Tibial artery (tissue), 4 donors: ENCODE measurements at regions not wholly inside any gene's neighbourhood (a gene's known extent, or its start where the extent isn't known, plus 50 kb on each side); places are given as distances from the start of the nearest gene placed in this dataset.
A peak's percentile ranks its signal among the peaks of the same experiment; 100 is the strongest.

Experiments used
- DNase-seq, 2 donors: peaks; one replicate each; pipeline ENCODE4 v3.0.0-alpha.2; 2019
- H3K27ac ChIP-seq, 2 donors: fragments of 200-600 bp; sonication (generic) in 1 of 2; 1 replicate in 1 of 2; 2 replicates in 1 of 2; pipeline ENCODE4 v1.5.1; 2018 to 2019; ENCODE audit warnings: mild to moderate bottlenecking in 1 of 2
- H3K27me3 ChIP-seq, 2 donors: fragments of 200-600 bp; sonication (generic) in 1 of 2; one replicate each; pipeline versions ENCODE4 v1.5.1 to v1.6.0; 2016 to 2019
- H3K36me3 ChIP-seq, 3 donors: fragments of 200-600 bp; sonication (generic) in 2 of 3; one replicate each; pipeline ENCODE4 v1.5.1; 2016 to 2019; ENCODE audit warnings: mild to moderate bottlenecking in 2 of 3
- H3K4me1 ChIP-seq, 4 donors: fragments of 200-600 bp; sonication (generic) in 2 of 4; 1 replicate in 3 of 4; 2 replicates in 1 of 4; pipeline ENCODE4 v1.5.1; 2016 to 2019
- H3K4me3 ChIP-seq, 2 donors: fragments of 200-600 bp; sonication (generic) in 1 of 2; 1 replicate in 1 of 2; 2 replicates in 1 of 2; pipeline ENCODE4 v1.5.1; 2018 to 2019; ENCODE audit warnings: mild to moderate bottlenecking in 2 of 2
- H3K9me3 ChIP-seq, 3 donors: fragments of 200-600 bp; sonication (generic) in 1 of 3; one replicate each; pipeline ENCODE4 v1.5.1; 2016 to 2019
- intact Hi-C: fragments of 100-400 bp; cut with DNase I; formaldehyde crosslinking; loops from one replicate; pipeline ENCODE4 v1.15.0; 2023; ENCODE audit warnings: low total_unique reads
- TF ChIP-seq, protein P1 (sequence below), 2 experiments: fragments of 200-600 bp in 1 of 2; fragments of 450-650 bp in 1 of 2; IDR thresholded peaks; one replicate each; pipeline ENCODE4 v1.5.1; 2017 to 2019; ENCODE audit warnings: antibody characterized with exemption in 2 of 2, mild to moderate bottlenecking in 1 of 2, moderate library complexity in 1 of 2

- intact Hi-C loops: no loop called here
- H3K36me3 ChIP-seq: no peaks in the 10 kb centered on the region
- TF ChIP-seq, protein P1, sequence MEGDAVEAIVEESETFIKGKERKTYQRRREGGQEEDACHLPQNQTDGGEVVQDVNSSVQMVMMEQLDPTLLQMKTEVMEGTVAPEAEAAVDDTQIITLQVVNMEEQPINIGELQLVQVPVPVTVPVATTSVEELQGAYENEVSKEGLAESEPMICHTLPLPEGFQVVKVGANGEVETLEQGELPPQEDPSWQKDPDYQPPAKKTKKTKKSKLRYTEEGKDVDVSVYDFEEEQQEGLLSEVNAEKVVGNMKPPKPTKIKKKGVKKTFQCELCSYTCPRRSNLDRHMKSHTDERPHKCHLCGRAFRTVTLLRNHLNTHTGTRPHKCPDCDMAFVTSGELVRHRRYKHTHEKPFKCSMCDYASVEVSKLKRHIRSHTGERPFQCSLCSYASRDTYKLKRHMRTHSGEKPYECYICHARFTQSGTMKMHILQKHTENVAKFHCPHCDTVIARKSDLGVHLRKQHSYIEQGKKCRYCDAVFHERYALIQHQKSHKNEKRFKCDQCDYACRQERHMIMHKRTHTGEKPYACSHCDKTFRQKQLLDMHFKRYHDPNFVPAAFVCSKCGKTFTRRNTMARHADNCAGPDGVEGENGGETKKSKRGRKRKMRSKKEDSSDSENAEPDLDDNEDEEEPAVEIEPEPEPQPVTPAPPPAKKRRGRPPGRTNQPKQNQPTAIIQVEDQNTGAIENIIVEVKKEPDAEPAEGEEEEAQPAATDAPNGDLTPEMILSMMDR (IDR thresholded peaks at IDR 0.05): no peak
These were observed 408.4 kb downstream of the PLOD2 start for GRCh38 chr3:145752576-145752975.

DNA sequence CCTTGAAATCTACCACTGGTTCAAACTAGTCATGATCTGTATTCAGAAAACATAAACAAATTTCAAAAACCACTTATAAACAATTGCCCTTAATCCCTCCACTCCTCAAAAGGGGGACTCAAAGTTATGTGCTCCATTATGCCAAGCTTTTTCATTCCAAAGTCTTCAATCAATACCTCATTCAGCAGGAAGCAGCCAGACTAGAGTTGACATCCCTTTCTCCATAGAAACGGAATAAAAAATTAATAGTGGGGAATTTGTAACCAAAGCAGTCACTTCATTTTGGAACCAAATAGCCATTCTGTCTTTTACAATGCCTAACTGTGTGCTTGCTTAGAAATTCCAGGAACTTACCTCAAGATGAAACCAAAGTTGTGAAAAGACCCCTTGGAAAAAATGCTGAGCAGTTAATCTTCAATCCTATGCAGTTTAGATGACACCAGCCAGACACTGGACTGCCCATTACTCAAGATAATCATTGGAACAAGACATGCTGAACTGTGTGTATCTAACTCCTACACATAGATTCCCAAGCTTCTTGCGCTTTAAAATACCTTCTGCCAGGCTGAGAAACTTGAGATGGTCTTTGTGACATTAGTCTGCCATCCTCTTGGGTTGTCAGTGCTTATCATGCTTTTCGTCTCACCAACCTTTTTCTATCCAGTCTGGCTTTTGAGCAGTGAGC, 406.2 kb downstream of the PLOD2 start:
- no peak overlapping the region for H3K27ac ChIP-seq
- no peak for DNase-seq
- no peaks in the 10 kb centered on the region for H3K9me3 ChIP-seq
- no peaks in the 10 kb centered on the region for H3K27me3 ChIP-seq
- TF ChIP-seq, protein P1 (IDR thresholded peaks at IDR 0.05): no peak
- H3K4me3 ChIP-seq: no peak overlapping the region
- no peaks in the 10 kb centered on the region for H3K4me1 ChIP-seq
- no peaks in the 10 kb centered on the region for H3K36me3 ChIP-seq
- intact Hi-C loops: no loop called here

More at GRCh38 chr3:145752576-145752975, 408.4 kb downstream of the PLOD2 start:
- no peak for DNase-seq
- no peaks in the 10 kb centered on the region for H3K27me3 ChIP-seq
- no peaks in the 10 kb centered on the region for H3K4me1 ChIP-seq
- no peaks in the 10 kb centered on the region for H3K9me3 ChIP-seq
- no peak overlapping the region for H3K4me3 ChIP-seq
- no peak overlapping the region for H3K27ac ChIP-seq

DNA sequence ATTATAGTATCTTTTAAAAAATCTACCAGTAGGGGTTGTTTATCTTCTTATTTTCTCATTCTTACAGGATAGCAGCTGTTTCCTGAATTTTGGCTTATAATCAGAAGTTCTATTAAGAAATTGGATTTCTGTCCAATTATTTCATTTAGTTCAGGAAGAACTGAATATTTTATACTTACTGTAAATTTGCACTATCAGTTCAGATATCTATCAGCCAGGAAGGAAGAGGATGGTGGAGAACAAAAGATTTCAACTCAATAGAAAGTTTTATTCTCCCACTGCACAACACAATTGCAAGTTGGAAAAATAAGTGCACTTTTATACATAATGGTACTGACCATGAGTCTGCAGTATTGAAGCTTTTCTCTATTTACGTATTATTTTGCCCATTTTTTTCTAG, 400.9 kb downstream of the PLOD2 start:
- no peak overlapping the region for H3K4me3 ChIP-seq
- H3K27ac ChIP-seq: no peak overlapping the region
- H3K36me3 ChIP-seq: no peaks in the 10 kb centered on the region
- H3K4me1 ChIP-seq: no peaks in the 10 kb centered on the region
- intact Hi-C loops: no loop called here
- TF ChIP-seq, protein P1 (IDR thresholded peaks at IDR 0.05): no peak
- H3K9me3 ChIP-seq: no peaks in the 10 kb centered on the region
- no peaks in the 10 kb centered on the region for H3K27me3 ChIP-seq
- no peak for DNase-seq

- intact Hi-C loops: no loop called here
- Histone ChIP-seq H3K9me3 (no peaks in the 10 kb centered on the region), H3K4me1 (no peaks in the 10 kb centered on the region), H3K4me3 (no peak overlapping the region), H3K27me3 (no peaks in the 10 kb centered on the region), H3K27ac (no peak overlapping the region), H3K36me3 (no peaks in the 10 kb centered on the region)
- TF ChIP-seq, protein P1 (IDR thresholded peaks at IDR 0.05): no peak
- DNase-seq: no peak
These were observed 393.1 kb downstream of the PLOD2 start for GRCh38 chr3:145767909-145768308.

DNA sequence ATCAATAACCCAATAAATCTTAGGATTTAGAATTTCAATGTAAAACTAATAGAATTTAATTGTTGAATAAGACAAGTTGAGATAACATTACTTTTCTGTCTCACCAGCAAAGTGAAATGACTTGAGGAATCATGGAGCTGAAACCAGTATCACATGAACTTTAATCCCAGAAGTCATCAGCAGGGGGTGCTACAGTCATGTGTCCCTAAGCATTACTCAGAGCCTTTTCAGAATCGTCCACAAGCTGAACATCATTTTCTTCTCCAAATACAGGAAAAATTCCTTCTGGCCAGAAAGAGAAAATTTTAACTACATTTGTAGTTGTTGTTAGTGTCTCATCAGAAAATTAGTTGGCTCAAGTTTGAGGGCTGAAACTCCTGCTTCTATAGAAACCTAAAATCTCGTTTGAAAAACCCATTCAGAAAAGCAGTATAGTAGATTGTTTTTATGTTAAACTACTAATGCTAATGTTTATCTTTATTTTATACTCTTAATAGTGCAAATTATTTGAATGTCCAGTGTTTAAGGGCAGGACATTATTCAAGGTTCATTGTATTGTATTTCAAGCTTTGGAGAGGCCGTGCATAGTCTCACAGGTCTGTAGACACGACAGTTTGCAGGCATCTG, 384.1 kb downstream of the PLOD2 start:
- TF ChIP-seq, protein P1 (IDR thresholded peaks at IDR 0.05): peak in 1 of 2 experiments; percentile 33
- Histone ChIP-seq H3K9me3 (no peaks in the 10 kb centered on the region), H3K4me3 (no peak overlapping the region), H3K27ac (no peak overlapping the region), H3K4me1 (no peaks in the 10 kb centered on the region), H3K36me3 (no peaks in the 10 kb centered on the region), H3K27me3 (no peaks in the 10 kb centered on the region)
- no peak for DNase-seq
- intact Hi-C loops: no loop called here
